SK-N-DZ (cell line): ENCODE measurements at regions not wholly inside any gene's neighbourhood (a gene's known extent, or its start where the extent isn't known, plus 50 kb on each side); places are given as distances from the start of the nearest gene placed in this dataset.
"Not testable (repeated sequence)": the region's sequence is repeated elsewhere in the genome, so short reads cannot be mapped to it uniquely, and the experiment has no call there.

Experiments
- DNase-seq: peaks from one replicate; pipeline ENCODE4 v3.0.0-alpha.2; 2015; ENCODE audit warnings: low spot score

DNA sequence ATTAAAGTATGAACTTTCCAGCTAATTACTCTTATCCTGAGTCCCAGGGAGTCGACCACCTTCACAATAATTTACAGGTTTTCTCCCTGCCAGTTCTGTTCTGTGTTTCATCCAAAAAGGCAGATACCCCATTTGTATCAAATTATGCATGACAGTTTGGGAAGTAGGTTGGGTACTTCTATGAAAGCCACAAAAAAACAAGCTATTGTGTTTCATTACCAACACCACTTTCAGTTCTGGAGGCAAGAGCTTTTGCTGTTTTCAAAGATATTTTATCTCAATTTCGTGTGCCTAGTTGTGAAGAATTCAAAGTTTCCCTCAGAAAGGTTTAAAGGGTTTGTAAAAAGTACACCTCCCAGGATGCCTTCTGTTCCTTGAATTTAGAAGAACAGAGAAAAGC is 557.4 kb downstream of the FLRT2 start:
- peak; percentile 23 for DNase-seq

DNA sequence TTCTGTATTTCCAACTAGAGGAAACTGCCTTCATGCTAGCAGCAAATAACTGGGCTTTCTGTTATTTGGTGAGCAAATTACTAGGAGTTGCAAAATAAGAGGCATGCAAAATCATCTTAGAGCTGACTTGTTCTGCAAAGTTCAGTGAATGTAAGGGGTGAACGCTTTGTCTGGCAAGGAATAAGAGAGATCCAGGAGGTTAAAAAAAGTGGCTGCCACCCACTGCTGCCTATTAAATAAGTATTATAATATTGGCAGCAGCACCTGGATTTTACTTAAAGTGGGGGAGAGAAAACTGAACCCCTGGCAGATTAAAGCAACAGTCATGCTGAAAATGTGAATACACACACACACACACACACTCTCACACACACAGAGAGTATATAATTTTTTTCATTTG is 557.0 kb downstream of the FLRT2 start:
- no peak for DNase-seq

DNA sequence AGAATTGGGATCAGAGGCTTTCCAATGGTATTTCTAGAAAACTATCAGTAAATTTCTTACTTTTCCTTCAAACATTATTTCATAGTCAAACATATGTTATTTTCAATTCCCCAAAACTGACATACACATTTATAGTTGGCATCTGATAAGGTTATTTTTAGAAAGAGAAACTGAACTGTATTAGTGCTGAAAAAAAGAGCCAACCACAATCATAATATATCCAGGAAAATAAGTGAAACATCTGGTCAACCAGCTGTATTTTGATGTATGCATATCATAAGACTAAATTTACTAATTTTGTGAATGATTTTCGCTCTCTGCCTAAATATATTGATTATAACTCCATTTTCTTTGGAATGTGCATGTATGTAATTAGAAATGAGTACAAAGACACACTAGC is 554.2 kb downstream of the FLRT2 start:
- DNase-seq: no peak

DNA sequence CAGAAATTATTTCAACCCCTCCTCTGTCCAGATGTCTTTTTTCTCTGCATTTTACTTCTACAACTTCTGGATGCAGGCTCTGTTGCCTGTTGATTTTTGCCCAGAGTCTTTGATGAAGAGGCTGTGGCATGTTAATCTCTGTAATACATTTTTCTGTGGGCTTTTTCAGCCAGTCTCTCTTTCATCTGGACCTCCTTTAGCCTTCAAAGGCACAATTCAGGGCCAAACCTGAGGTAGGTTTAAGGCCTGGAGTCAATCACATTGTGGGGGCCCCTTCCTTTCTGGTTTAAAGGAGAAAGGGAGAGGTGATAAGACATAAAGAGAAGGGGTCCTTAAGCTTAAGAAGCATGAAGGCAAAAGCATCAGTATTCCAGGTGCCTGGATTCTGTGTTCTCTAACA is 553.7 kb downstream of the FLRT2 start:
- no peak for DNase-seq

DNA sequence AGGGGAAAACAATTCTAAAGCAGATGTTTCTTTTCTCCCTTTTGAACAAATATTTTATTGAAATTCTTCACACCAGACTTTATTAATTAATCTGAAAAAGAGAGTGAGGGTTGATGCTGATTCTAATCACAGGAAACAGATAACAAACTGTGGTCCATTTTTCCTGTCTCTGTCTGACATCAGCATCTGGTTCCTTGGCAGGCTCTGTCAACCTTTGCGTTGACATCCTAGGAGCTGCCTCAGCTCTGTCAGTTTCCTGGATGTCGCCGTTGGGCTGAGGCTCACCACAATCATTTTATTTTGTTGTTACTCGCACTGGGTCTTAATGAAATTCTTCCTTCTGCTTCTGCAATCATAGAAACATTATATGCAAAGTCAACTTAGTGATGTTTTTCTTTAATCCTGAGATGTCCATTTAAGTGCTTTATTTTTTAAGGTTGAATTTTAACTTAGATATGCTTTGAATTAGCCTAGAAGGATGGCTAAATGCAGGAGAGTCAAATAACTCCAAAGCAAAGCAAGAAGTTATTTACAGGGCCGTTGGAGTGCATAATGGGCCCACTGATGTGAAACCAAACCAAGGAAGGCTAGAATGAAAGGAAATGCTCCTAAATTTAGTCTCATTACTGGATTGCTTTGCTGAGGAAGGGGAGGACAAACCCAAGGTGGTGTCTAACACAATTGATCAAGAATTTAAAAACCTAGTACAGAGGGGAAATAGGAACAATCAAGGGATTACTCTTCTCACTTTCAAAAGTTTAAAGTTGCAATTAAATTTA is 542.4 kb downstream of the FLRT2 start:
- no peak for DNase-seq

DNA sequence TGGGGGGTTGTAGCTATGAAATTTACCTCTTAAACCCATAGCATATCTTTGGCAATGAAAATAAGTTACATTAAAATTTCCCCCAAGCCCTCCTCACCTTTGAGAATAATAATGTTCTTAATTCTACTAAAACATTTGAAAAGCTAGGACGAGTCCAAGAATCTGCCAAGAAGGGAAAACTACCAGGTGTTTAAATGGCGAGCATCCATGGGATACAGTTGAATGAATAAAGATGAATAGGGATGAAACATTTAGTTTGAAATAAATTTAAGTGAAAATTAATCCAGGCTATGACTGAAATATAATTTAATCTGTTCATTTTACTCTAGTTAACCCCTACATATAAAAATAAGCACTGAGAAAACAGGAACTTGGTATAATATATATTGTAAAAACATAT is 536.7 kb downstream of the FLRT2 start:
- DNase-seq: no peak

DNA sequence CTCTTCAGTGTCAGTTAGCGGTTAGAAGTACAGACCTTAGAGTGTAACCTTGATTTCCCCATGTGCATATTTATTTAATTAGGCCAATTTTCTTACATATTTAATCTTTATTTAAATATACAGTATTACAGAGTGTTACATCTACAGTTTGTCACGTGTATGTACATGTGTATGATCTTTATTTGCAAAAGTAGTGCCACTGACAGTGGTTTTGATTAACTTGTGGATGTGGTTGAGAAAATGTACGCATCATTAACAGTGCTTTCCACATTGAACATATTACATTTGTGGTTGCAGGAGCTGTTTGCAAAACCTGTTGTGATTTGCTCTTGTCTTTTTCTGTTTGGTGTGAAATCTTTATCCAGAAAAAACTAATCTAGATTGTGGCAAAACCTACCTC is 535.5 kb downstream of the FLRT2 start:
- DNase-seq: no peak

DNA sequence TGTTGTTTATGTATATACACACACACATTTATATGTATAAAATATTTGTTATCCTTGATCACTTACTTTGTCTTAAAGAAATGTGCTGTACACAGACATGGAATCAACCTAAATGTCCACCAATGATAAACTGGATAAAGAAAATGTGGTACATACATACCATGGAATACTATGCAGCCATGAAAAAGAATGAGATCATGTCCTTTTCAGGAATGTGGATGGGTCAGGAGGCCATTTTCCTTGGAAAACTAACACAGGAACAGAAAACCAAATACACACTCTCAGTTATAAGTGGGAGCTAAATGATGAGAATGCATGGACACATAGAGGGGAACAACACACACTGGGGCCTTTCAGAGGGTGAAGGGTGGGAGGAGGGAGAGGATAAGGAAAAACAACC is 534.7 kb downstream of the FLRT2 start:
- not testable (repeated sequence) for DNase-seq

DNA sequence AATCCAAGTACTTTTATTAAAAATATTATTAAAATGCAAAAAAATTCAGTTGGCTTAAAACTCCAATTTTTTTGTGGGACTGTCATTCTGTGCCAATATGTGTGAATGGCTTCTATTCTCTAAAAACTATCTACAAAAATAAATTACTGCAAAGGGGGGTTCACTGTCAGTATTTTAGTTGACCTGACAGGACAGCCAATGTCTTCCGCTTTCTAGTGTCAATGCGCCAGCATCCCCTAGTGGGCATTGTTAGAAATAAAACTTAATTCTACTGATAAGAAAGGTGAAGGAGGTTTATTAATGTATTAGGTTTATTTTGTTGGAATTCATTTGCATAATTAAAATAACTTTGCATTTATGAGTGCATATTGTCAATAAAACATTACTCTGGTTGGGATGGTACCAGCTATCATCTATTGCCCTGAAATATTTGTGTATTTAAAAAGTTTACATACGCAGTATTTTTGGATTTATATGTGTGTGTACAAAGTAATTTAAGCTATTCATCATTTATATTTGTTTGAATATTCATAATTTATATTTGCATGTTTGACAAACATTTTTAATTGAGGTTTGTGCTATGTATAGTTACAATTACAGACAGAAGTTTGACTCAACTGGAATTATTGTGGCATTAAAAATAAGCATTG is 527.2 kb downstream of the FLRT2 start:
- peak; percentile 37 for DNase-seq

DNA sequence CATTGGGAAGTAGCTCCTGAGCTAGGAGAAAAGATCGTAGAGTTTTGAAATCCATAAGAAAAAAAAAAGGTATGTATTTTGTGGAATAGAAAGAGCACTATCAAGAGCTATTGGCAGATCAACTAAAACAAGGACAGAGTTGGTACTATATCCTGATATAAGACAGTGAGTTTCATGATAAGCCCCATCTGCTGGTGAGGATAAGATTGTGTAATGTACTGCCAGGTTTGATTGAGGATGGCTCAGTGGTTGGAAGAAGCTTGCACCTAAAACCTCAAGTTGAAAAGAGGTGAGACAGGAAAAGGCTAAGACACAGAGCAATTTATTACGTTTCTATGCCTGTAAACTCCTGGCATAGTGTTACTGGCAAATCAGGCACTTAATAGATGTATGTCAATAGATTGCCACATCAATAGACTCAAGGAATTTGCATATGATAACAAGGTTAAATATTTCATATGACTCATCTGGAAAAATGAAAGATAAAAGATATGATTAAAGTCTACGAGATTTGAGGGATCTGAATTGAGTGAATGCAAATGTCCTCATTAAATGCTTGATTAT is 525.6 kb downstream of the FLRT2 start:
- peak; percentile 25 for DNase-seq

DNA sequence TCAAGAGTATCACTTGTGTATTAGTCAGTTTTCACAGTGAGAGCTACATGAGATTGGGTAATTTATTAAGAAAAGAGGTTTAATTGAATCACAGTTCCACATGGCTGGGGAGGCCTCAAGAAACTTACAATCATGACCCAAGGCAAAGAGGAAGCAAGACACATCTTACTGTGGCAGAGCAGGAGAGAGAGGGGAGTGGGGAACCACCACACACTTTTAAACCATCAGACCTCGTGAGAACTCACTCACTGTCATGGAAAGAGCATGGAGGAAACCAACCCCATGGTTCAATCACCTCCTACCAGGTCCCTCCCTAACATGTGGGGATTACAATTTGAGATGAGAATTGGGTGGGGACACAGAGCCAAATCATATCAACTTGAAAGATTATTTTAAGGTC is 522.9 kb downstream of the FLRT2 start:
- no peak for DNase-seq

DNA sequence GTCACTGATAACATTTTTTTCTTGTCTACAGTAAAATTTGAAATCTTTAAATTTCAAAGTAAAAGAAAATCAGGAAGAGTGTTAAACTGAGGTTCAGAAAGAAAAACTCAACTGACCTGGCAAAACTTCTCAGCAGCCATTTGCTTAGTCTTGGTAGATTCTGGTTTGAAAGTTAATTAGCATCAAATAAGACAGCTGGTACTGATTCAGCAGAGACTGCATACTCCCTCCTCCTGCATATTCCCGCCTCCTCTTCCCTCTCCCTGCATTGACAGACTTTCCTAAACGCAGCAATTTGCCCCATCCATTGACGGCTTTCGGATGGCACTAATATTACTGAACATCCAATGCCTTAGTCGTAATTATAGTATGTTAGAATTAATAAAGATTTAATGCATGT is 520.8 kb downstream of the FLRT2 start:
- no peak for DNase-seq

DNA sequence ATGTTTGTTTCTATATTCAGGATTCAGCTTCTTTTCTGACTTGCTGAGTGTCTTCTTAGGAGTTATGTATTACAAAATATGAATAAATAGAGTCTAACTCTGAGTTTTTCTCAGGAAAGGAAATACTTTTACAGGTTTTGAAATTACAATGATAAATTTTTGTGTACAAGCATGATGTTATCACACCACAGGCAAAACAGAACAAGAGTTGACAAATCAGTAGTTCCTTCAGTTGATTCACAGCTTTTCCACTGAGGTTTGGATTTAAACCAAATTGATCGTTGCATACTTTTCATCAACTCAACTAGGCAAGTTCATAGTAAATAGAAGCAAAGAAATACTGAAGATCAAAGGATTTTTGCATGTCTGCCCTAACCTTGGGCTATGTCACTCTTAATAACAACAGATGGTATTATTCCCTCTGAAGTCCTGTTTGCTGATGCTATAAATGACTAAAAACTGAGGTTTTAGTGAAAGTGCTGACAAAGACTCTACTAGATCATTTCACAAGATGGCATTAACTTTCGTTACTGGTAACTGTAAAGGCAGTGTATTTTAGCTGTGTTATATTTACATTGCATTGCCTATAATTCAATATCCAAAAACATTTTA is 520.2 kb downstream of the FLRT2 start:
- DNase-seq: no peak

DNA sequence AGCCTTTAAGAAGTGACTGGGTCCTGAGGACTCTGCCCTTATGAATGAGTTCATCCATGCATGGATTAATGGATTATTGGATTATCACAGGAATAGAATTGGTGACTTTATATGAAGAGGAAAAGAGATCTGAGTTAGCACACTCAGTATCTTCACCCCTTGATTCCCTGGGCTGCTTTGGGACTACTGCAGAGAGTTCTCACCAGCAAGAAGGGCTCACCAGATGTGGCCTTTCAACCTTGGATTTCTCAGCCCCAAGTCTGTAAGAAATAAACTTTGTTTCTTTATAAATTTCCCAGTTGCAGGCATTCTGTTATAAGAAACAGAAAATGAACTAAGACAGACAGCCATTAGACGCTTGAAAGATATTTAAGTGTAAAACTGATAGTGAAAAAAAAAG is 509.2 kb downstream of the FLRT2 start:
- DNase-seq: no peak

DNA sequence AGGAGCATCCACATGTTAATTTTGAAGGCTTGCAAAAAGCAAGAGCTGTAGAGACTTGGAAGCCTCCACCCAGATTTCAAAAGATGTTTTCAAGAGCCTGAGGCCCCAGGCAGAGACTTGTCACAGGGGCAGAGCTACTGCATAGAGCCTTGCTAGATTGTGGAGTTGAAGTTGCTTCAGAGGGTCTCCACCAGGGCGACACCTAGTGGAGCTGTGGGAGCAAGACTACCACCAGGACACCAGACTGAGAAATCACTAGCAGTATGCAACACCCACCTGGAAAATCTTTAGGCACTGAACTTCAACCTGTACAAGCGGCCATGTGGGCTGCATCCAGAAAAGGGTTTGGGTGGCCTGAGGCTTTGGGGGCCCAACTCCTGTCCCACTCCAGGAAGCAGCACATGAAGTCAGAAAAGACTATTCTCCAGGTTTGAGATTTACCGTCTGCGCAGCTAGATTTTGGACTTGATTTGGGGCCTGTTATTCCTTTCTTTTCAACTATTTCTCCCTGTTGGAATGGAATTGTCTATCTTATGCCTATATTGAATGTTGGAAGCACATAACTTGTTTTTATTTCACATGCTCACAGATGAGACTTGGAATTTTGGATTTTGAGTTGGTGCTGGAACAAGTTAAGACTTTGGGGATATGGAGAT is 508.6 kb downstream of the FLRT2 start:
- DNase-seq: peak; percentile 51

DNA sequence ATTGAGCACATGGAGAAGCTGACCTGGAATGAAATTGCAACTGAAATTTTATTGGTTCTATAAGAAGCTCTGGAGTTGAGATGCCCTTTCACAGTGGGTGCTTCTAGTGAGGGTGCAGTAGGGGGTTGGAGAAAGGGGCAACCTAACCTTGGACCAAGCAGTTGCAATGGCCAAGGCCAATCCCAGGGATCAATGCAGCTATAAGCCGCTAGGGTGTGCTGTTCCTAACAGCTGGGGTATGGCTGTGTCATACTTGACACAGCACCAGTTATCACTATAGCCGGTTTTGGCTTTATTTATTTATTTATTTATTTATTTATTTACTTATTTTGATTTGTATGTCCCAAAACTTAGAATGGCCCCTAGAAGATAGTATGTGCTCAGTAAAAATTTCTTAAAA is 505.9 kb downstream of the FLRT2 start:
- no peak for DNase-seq

DNA sequence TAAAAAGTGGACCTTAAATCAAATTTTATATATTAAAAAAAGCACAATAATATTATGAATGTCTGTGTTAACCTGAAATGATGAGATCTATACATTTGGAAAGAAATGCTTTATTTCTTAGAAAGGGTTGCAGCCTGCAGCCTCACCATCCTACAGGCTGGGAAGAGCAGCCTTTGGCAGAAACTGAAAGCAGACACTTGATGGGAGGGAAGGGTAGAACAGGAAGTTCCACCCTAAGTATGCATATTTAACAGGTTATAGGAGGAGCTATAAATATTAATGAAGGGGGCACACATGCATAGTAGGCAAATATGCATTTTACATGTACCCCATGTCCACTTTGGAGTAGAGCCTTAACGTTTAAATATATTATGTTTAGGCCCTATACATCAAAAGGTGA is 498.0 kb downstream of the FLRT2 start:
- DNase-seq: no peak

DNA sequence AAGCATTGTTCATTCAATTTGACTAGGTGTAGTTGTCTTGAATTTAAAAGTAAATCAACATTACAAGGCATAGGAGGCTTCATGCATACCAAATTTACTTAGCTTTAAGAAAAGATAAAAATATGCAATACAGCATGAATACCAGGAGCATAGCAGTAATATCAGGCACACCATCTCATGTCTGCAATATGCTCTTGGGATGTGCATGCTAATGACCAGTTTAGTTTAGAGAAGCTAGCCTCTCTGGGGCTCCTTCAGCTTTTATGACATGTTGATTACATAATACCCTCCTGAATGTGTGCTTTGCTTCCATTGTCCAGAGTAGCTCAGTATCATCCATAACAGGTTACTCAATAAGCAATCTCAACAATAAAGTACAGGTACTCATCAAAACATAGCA is 497.2 kb downstream of the FLRT2 start:
- no peak for DNase-seq

DNA sequence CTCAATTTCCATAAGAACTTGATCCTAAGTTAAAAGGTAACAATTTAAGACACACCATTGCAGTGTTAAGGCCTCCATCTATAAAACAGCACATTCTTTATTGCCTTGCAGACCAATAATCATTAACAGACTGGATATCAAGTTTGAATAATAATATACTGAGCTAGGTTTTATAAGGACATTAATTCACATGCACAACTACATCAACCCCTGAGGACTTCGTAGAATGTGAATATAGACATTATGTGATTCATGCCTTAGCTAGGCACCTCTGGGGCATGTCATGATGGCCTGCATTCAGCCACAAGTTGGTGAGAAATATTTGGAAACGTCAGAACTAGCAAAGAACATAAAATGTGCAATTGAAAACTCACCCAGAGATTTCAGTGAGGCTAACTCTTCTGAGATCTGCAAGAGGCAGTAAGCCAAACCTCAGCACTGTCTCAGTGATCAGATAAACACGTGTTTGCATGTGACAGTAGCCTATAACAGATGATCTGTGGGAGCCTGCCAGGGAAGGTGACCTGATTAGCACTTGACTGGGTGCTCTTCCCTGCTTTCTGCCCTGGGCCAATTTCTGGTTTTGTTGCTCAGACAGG is 492.2 kb downstream of the FLRT2 start:
- peak; percentile 3 for DNase-seq

DNA sequence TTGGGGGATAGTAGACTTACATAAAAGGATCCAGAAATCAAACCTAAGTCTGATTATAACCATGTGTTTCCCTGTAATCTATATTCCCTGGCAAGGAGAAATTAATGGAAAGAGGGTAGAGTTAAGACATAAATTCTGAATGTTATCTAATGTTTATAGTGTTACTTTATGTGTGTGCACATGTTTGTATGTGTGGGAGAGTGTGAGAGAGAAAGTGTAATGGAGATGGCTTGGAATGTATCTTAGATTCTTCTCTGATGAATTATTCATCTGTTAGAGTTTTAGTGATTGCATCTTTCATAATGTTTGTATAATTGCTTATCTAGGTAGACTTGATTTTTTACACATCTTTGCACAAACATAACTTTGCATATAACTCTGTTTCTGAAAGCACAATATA is 490.9 kb downstream of the FLRT2 start:
- DNase-seq: no peak

DNA sequence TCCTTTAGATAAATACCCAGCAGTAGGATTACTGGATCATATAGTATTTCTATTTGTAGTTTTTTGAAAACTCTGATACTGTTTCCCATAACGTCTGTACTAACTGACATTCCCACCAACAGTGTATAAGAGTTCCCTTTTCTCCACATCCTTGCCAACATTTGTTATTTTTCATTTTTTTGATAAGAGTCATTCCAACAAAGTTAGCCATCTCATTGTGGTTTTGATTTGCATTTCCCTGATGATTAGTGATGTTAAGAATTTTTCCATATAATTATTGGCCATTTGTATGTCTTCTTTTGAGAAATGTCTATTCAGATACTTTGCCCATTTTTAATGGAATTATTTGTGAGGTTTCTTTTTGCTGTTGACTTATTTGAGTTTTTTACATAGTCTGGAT is 486.0 kb downstream of the FLRT2 start:
- no peak for DNase-seq

DNA sequence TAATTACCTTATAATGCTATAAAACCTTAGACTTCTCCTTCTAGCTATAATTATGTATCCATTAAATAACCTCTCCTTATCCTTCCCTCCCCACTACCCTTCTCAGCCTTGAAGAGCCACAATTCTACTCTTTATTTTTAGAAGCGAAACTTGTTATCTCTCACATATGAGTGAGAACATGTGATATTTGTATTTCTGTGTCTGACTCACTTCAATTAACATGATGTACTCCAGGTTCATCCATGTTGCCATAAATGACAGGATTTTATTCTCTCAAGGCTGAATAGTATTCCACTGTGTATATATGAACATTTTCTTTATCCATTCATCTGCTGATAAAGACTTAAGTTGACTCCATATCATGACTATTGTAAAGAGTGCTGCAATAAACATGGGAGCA is 485.6 kb downstream of the FLRT2 start:
- no peak for DNase-seq
